ENCODE measurements at regions not wholly inside any gene's neighbourhood (a gene's known extent, or its start where the extent isn't known, plus 50 kb on each side); places are given as distances from the start of the nearest gene placed in this dataset.

- DNase-seq (ENCODE audit: low spot score), result no peak
Measured at GRCh38 chr11:28476049-28476448, 367.9 kb downstream of the METTL15 start.

GRCh38 chr11:28472904-28473303, 364.7 kb downstream of the METTL15 start:
- no peak for DNase-seq (ENCODE audit: low spot score)

- no peak for DNase-seq (ENCODE audit: low spot score)
Measured at GRCh38 chr11:28471537-28471936, 363.3 kb downstream of the METTL15 start.

GRCh38 chr11:28470180-28470579, 362.0 kb downstream of the METTL15 start:
- DNase-seq (ENCODE audit: low spot score), result no peak

- no peak for DNase-seq (ENCODE audit: low spot score)
Measured at GRCh38 chr11:28466506-28466905, 358.3 kb downstream of the METTL15 start.

GRCh38 chr11:28464252-28464867, 356.2 kb downstream of the METTL15 start:
- no peak for DNase-seq (ENCODE audit: low spot score)

- no peak for DNase-seq (ENCODE audit: low spot score)
Measured at GRCh38 chr11:28463826-28464225, 355.6 kb downstream of the METTL15 start.

- no peak for DNase-seq (ENCODE audit: low spot score)
Measured at GRCh38 chr11:28461846-28462245, 353.7 kb downstream of the METTL15 start.

- DNase-seq (ENCODE audit: low spot score), result no peak
Measured at GRCh38 chr11:28461338-28461737, 353.1 kb downstream of the METTL15 start.

GRCh38 chr11:28460348-28460747, 352.2 kb downstream of the METTL15 start:
- DNase-seq (ENCODE audit: low spot score), result no peak

GRCh38 chr11:28459912-28460311, 351.7 kb downstream of the METTL15 start:
- no peak for DNase-seq (ENCODE audit: low spot score)

- DNase-seq (ENCODE audit: low spot score), result no peak
Measured at GRCh38 chr11:28457481-28458065, 349.4 kb downstream of the METTL15 start.

GRCh38 chr11:28448186-28448585, 340.0 kb downstream of the METTL15 start:
- DNase-seq (ENCODE audit: low spot score), result no peak

- no peak for DNase-seq (ENCODE audit: low spot score)
Measured at GRCh38 chr11:28447226-28447625, 339.0 kb downstream of the METTL15 start.

- no peak for DNase-seq (ENCODE audit: low spot score)
Measured at GRCh38 chr11:28442131-28442530, 333.9 kb downstream of the METTL15 start.

GRCh38 chr11:28439403-28439802, 331.2 kb downstream of the METTL15 start:
- DNase-seq (ENCODE audit: low spot score), result no peak

GRCh38 chr11:28420099-28420498, 311.9 kb downstream of the METTL15 start:
- DNase-seq (ENCODE audit: low spot score), result no peak

GRCh38 chr11:28417601-28418323, 309.6 kb downstream of the METTL15 start:
- no peak for DNase-seq (ENCODE audit: low spot score)

GRCh38 chr11:28412029-28412428, 303.8 kb downstream of the METTL15 start:
- DNase-seq (ENCODE audit: low spot score), result no peak

GRCh38 chr11:28401446-28401845, 293.3 kb downstream of the METTL15 start:
- DNase-seq (ENCODE audit: low spot score), result no peak

- no peak for DNase-seq (ENCODE audit: low spot score)
Measured at GRCh38 chr11:28400331-28401100, 292.3 kb downstream of the METTL15 start.

- no peak for DNase-seq (ENCODE audit: low spot score)
Measured at GRCh38 chr11:28393348-28393747, 285.2 kb downstream of the METTL15 start.

GRCh38 chr11:28384418-28384817, 276.2 kb downstream of the METTL15 start:
- DNase-seq (ENCODE audit: low spot score), result no peak

Measured in HuH-7 (cell line).